ENCODE measurements at regions not wholly inside any gene's neighbourhood (a gene's known extent, or its start where the extent isn't known, plus 50 kb on each side); places are given as distances from the start of the nearest gene placed in this dataset.

DNA sequence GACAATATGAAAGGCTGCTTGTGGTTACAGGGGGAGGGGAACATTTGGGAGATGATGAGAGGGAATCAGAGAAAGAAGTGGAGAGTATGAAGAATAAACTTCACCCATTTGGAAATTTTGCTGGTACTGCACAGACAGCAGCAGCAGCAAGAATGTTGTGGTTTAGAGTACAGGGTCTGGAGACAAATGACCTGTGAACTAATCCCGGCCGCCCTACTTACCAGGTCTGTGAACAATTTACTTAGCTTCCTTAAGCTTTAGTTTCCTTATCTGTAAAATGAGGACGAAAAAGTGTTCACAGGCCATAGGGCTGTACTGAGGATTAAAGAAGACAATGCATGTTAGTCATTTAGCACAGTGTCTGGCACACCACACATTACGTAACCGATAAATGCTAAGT, 685.4 kb upstream of the CELF4 start:
- no peak for TF ChIP-seq EZH2phosphoT487 (conservative IDR thresholded peaks at IDR 0.05; ENCODE audit: low read length)
- TF ChIP-seq, protein P1, sequence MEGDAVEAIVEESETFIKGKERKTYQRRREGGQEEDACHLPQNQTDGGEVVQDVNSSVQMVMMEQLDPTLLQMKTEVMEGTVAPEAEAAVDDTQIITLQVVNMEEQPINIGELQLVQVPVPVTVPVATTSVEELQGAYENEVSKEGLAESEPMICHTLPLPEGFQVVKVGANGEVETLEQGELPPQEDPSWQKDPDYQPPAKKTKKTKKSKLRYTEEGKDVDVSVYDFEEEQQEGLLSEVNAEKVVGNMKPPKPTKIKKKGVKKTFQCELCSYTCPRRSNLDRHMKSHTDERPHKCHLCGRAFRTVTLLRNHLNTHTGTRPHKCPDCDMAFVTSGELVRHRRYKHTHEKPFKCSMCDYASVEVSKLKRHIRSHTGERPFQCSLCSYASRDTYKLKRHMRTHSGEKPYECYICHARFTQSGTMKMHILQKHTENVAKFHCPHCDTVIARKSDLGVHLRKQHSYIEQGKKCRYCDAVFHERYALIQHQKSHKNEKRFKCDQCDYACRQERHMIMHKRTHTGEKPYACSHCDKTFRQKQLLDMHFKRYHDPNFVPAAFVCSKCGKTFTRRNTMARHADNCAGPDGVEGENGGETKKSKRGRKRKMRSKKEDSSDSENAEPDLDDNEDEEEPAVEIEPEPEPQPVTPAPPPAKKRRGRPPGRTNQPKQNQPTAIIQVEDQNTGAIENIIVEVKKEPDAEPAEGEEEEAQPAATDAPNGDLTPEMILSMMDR (IDR thresholded peaks at IDR 0.05; ENCODE audit: insufficient read depth, low read length, poor library complexity, severe bottlenecking): no peak
- H2AFZ ChIP-seq (ENCODE audit: low read depth, low read length, severe bottlenecking): no peak overlapping the region
- H3K4me2 ChIP-seq (ENCODE audit: low read depth, low read length, poor library complexity, severe bottlenecking): no peak overlapping the region
- no peaks in the 10 kb centered on the region for H3K9me3 ChIP-seq (ENCODE audit: insufficient read depth, low read length)
- no peaks in the 10 kb centered on the region for H3K36me3 ChIP-seq (ENCODE audit: low read length)
- no peaks in the 10 kb centered on the region for H3K9me2 ChIP-seq (replicated peaks; ENCODE audit: insufficient read depth, low read length)
- no peaks in the 10 kb centered on the region for H3F3A ChIP-seq (ENCODE audit: insufficient read depth)
- no peaks in the 10 kb centered on the region for H3K79me2 ChIP-seq (ENCODE audit: insufficient read depth, low read length)
- H4K20me1 ChIP-seq (ENCODE audit: low read depth, low read length): no peaks in the 10 kb centered on the region
- no peaks in the 10 kb centered on the region for H3K27me3 ChIP-seq (ENCODE audit: low read length)
- H3K9ac ChIP-seq (ENCODE audit: low read length): no peak overlapping the region
- no peak overlapping the region for H3K27ac ChIP-seq (ENCODE audit: low read depth, low read length)
- no peak overlapping the region for H3K4me3 ChIP-seq (ENCODE audit: insufficient read depth, low read length, poor library complexity, severe bottlenecking)

DNA sequence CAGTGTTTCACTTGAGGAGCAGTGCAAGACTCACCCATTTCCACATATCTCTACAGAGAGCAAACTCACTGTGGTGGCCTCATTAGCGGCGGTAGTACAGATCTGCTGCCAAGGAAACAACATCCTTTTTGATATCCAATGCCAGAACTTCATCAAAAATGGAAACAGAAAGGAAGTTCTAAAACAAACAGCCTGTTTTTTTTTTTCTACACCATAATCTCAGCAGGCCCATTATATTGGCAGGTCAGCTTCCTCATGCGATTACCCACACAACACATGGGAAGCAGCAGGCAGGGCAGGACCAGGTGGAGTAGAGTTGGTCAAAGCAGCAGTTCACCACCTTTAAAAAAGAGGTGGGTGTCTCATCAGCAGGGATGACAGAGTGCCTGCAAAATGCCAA, 678.9 kb upstream of the CELF4 start:
- H3K4me2 ChIP-seq (ENCODE audit: low read depth, low read length, poor library complexity, severe bottlenecking): no peak overlapping the region
- no peak overlapping the region for H3K27ac ChIP-seq (ENCODE audit: low read depth, low read length)
- H3K9me2 ChIP-seq (replicated peaks; ENCODE audit: insufficient read depth, low read length): no peaks in the 10 kb centered on the region
- no peaks in the 10 kb centered on the region for H3K27me3 ChIP-seq (ENCODE audit: low read length)
- no peak overlapping the region for H3K9ac ChIP-seq (ENCODE audit: low read length)
- no peak overlapping the region for H3K4me3 ChIP-seq (ENCODE audit: insufficient read depth, low read length, poor library complexity, severe bottlenecking)
- H2AFZ ChIP-seq (ENCODE audit: low read depth, low read length, severe bottlenecking): no peak overlapping the region
- no peaks in the 10 kb centered on the region for H4K20me1 ChIP-seq (ENCODE audit: low read depth, low read length)
- no peaks in the 10 kb centered on the region for H3K36me3 ChIP-seq (ENCODE audit: low read length)
- TF ChIP-seq, protein P1 (IDR thresholded peaks at IDR 0.05; ENCODE audit: insufficient read depth, low read length, poor library complexity, severe bottlenecking): no peak
- TF ChIP-seq EZH2phosphoT487 (conservative IDR thresholded peaks at IDR 0.05; ENCODE audit: low read length): no peak
- no peaks in the 10 kb centered on the region for H3K9me3 ChIP-seq (ENCODE audit: insufficient read depth, low read length)
- H3K79me2 ChIP-seq (ENCODE audit: insufficient read depth, low read length): no peaks in the 10 kb centered on the region
- no peaks in the 10 kb centered on the region for H3F3A ChIP-seq (ENCODE audit: insufficient read depth)

DNA sequence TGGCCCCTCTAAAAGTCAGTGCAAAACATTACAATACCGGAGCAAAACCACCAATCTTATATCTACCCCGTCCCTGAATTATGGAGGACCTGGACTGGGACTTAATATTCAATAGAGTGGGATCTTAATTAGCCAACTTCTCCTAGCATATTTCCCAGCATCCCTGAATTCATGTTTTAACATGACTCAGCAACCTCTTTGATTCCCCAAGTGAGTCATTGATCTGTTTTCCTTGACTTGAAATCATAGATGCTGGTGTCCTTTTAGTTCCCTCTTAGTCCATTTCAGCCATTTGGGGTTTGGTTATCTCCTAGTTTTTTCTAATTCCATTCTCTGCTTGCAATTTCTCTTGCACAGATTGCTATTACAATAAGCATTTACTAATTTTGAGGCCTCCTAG, 677.7 kb upstream of the CELF4 start:
- Histone ChIP-seq H3K9me2 (replicated peaks; ENCODE audit: insufficient read depth, low read length) (no peaks in the 10 kb centered on the region), H3K79me2 (ENCODE audit: insufficient read depth, low read length) (no peaks in the 10 kb centered on the region), H3K4me3 (ENCODE audit: insufficient read depth, low read length, poor library complexity, severe bottlenecking) (no peak overlapping the region), H4K20me1 (ENCODE audit: low read depth, low read length) (no peaks in the 10 kb centered on the region), H3K27me3 (ENCODE audit: low read length) (no peaks in the 10 kb centered on the region), H3K27ac (ENCODE audit: low read depth, low read length) (no peak overlapping the region), H3K9me3 (ENCODE audit: insufficient read depth, low read length) (no peaks in the 10 kb centered on the region), H3K36me3 (ENCODE audit: low read length) (no peaks in the 10 kb centered on the region), H2AFZ (ENCODE audit: low read depth, low read length, severe bottlenecking) (no peak overlapping the region), H3F3A (ENCODE audit: insufficient read depth) (no peaks in the 10 kb centered on the region), H3K9ac (ENCODE audit: low read length) (no peak overlapping the region), H3K4me2 (ENCODE audit: low read depth, low read length, poor library complexity, severe bottlenecking) (no peak overlapping the region)
- no peak for TF ChIP-seq EZH2phosphoT487 (conservative IDR thresholded peaks at IDR 0.05; ENCODE audit: low read length)
- TF ChIP-seq, protein P1 (IDR thresholded peaks at IDR 0.05; ENCODE audit: insufficient read depth, low read length, poor library complexity, severe bottlenecking): no peak

DNA sequence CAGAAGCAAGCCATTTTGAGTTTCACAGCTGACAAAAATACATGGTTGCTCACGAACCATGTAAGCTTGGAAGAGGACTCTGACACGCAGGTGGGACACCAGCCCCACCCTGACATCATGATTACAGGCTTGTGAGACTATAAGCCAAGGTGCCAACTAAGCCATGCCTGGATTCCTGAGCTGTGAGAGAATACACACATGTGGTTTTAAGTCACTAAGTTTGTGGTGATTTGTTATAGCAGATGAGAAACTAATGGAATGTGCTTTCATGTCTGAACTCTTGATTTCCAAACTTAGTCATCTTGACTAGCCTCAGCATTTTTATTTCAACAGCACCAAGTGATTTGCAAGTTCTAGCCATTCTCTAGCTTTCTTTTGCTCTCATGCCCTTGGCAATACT, 676.1 kb upstream of the CELF4 start:
- Histone ChIP-seq H2AFZ (ENCODE audit: low read depth, low read length, severe bottlenecking) (no peak overlapping the region), H3F3A (ENCODE audit: insufficient read depth) (no peaks in the 10 kb centered on the region), H3K4me2 (ENCODE audit: low read depth, low read length, poor library complexity, severe bottlenecking) (no peak overlapping the region), H3K79me2 (ENCODE audit: insufficient read depth, low read length) (no peaks in the 10 kb centered on the region), H3K27me3 (ENCODE audit: low read length) (no peaks in the 10 kb centered on the region), H3K9me2 (replicated peaks; ENCODE audit: insufficient read depth, low read length) (no peaks in the 10 kb centered on the region), H3K27ac (ENCODE audit: low read depth, low read length) (no peak overlapping the region), H3K9me3 (ENCODE audit: insufficient read depth, low read length) (no peaks in the 10 kb centered on the region), H4K20me1 (ENCODE audit: low read depth, low read length) (no peaks in the 10 kb centered on the region), H3K36me3 (ENCODE audit: low read length) (no peaks in the 10 kb centered on the region), H3K9ac (ENCODE audit: low read length) (no peak overlapping the region), H3K4me3 (ENCODE audit: insufficient read depth, low read length, poor library complexity, severe bottlenecking) (no peak overlapping the region)
- TF ChIP-seq, protein P1 (IDR thresholded peaks at IDR 0.05; ENCODE audit: insufficient read depth, low read length, poor library complexity, severe bottlenecking): no peak
- TF ChIP-seq EZH2phosphoT487 (conservative IDR thresholded peaks at IDR 0.05; ENCODE audit: low read length): no peak

Data from SU-DHL-6 (cell line).